HG03025 (cell line): ENCODE measurements at regions not wholly inside any gene's neighbourhood (a gene's known extent, or its start where the extent isn't known, plus 50 kb on each side); places are given as distances from the start of the nearest gene placed in this dataset.
A peak's percentile ranks its signal among the peaks of the same experiment; 100 is the strongest.

Experiments used
- ATAC-seq: cut with Tn5 transposase; IDR thresholded peaks from one replicate; pipeline ENCODE4 v1.9.1; 2021; ENCODE audit warnings: mild to moderate bottlenecking, moderate library complexity; ENCODE audit not compliant: unreplicated experiment, low FRiP score

DNA sequence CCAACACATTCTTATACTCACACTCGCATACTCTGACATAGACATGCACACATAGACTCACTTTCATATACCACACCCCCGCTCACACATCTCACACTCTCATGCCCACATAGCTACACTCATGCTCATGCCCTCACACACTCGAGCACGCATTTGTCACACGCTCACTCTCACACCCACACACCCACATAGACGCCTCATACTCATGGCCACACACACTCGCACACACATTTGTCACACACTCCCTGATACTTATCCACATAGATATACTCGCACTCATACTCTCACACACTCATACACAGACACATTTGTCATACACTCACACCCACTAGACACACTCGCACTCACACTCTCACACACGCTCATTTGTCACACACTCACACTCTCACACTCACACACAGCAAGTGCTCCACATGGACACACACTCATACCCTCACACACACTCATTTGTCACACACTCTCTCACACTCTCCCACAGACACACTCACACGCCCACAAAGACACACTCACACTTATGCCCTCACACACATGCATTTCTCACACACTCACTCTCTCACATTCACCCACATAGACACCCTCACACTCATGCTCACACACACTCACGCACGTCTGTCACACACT lies 50.9 kb downstream of the TNP1 start:
- ATAC-seq, result no peak

DNA sequence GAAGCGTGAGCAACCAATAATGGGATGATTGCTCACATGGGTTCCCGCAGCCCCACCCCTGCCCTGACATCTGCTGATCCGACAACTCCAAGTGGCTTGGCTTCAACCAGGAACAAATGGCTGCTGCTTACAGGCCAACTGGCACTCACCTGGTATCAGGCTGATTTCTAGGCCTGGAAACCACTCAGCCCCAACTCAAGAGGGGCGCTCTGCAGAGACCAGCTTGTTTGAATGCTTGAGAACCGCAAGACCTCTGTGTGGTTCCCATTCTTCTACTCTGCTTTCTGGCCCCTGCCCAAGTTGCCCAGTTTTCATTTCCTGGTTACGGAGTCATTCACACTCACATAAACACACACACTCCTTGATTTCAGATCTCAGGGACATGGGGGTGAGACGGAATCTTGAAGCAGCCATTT lies 52.0 kb downstream of the TNP1 start:
- ATAC-seq, result no peak

DNA sequence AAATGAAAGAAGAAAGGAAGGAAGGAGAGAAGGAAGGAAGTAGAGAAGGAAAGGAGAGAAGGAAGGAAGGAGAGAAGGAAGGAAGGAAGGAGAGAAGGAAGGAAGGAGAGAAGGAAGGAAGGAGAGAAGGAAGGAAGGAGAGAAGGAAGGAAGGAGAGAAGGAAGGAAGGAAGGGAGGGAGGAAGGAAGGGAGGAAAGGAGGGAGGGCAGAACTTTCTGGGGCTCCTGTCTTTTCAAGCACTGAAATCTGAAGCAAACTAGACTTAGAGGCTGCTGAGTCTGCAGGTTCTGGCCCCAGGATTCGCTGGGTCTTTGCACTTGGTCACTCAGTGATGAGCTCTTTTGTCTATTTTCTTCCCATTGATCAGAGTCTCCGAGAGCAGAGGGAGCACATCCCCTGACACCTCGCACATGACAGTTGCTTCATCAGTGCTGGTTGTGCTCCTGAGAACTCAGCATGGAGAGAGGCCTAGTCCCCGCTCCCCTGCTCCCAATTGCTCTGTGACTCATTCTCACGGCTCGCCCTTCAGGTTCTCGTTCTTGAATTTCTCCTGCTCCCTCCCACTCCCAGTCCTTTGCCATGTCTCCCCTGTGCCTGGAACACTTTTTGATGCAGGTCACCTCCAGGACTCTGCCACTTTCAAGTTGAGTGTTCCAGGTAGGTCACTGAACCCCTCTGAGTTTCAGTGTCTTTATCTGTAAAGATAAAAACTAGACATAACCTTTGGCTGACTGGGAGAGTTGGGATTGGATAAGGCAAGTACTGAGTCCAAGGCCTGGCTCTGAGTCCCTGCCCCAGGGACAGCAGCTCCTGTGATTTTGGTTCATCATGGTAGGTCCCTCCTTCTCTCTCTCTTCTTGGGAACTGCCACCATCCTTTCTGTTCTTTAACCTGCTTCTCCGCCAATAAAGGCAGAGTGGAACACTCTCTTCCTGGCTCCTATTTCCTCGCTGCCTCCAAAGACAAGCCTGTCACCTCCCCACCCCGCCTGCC lies 55.2 kb downstream of the TNP1 start:
- ATAC-seq, result no peak

DNA sequence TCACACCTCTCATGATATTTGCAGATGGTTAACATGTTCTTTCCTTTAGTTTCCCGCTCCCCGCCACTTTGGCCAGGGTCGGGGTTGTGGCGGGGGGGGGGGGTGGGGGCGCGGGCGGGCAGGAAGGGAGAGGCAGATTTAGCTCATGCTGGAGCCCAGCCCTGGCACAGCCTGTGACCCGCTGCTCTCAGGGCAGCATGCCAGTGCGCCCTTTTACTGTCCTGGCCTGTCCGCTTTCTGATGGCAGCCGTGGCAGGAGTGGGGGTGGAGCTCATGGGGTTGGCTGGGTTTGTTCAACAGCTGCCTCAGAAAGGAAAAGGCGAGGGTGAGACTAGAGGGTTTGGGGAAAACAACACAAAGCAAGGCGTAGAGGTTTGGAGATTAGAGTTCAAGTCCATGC lies 56.1 kb downstream of the TNP1 start:
- no peak for ATAC-seq

DNA sequence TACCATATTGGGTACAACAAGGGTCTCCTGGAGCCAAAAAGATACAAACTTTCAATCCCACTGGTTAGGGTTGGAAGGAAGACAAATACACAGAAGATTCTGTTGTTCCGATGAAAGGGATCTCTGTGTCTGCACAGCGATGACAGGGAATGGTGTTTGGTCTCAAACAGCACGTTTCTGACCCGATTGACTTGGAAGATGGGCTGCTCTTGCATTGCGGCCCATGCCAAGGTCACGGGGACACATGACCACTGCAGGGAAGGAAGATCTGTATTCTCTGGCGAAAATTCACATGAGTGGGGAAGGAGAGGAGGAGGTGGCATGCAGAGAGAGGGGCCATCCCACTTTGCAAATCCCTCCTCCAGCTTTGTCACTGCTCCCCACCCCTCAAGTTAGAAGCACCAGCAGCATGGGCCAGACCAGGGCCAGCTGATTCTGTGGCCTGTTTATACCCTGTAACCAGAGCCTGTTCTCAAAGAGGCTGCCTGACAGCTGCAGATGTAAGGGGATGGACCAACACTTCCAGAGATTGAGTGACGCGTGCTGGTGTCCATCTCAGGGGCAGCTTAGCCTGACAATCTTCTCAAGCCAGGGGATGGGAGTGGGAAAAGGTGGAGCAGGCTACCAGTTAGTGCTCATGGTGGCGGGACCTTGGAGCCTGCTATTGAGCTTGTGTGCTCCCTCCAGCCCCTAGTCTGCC lies 57.2 kb downstream of the TNP1 start:
- ATAC-seq, result no peak

DNA sequence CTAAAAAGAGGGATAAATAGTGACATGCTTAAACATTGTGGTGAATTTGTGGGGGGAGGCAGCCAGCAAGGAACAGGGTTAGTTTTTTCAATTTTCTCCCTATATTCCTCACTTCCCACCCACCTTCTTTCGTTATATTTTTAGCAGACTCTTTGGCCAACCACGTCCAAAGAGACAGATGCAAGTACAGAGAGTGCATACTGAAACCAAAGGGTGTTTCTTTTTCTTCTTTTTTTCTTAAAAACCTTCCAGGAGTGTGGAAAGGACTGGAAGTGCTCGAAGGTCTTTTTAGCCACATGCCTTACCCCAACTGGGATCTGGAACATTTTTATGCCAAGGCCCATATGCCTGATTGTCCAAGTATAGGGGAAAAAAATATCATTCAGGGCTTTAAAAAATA lies 59.0 kb downstream of the TNP1 start:
- ATAC-seq, result no peak

DNA sequence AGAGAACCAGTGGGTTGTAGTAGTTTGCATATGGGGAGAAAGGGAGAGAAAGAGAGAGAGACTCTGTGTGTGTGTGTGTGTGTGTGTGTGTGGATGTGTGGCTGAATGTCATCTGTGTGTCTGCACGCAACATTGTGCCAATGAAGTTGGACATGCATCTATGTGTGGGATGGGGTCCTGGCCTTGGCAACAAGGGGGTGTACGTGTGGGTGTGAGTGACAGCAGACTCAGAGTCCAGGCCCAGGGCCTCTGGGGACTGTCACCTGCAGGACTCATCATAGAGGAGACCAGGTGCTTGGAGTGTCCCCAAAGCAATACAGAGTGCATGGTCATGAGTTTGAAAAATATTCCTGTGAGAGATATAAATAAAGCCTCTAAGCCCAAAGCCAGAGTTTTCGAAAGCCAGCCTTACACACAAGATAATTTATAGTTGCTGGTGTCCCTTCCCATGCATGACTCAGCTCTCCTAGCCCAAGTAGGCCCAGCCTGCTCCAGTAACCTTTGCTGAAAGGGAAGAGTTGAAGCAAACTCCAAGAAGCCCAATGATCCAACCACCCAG lies 59.9 kb downstream of the TNP1 start:
- ATAC-seq, result no peak

DNA sequence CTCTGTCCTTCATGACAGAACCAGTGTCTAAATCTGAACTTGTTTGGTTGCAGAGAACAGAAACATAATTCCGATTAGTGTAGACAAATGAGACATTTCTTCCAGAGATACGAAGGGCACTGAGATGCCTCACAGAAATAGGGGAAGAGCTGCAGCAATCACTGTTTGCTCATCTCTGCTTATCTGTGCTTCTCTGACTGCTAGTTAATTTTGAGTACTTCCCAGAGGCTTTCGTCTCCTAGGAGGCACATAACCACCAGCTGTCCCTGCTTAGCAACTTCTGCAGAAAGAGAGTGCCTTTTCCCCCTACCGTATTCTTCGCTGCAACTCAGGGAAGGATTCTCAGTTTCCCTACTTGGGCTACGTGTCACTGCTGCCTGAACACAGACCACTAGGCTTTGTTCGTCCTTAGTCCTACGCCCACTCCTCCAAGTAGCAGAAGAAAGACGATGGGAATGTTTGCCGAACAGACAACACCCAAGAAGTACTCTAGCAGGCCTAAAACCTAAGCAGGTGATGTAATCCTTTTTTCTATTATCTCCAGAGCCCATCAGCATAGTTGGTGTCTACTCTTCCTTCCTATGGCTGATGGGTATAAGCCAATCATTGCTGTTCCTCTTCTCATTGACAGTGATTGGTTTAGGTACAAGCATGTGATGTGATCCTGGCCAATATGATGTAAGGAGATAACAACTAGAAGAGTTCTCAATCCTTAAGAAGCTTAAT lies 63.6 kb downstream of the TNP1 start:
- ATAC-seq, result no peak

DNA sequence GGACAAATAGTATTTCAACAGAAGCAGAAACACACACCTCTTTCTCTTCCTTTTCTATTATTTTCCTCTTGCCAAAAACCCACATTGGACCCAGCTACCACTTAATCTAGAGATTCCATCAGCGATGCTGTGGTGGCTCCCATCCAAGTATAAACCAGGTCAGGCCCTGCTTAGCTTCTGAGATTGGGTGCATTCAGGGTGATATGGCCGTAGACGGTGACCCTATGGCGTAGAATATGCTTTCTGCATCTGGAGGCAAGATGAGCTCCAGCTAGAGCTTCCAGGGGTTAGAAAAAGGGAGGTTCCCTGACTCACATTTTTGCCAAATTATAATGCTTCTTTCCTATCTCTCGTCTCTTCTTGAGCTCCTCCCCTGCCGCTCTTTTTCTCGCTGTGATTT lies 66.5 kb downstream of the TNP1 start:
- no peak for ATAC-seq

DNA sequence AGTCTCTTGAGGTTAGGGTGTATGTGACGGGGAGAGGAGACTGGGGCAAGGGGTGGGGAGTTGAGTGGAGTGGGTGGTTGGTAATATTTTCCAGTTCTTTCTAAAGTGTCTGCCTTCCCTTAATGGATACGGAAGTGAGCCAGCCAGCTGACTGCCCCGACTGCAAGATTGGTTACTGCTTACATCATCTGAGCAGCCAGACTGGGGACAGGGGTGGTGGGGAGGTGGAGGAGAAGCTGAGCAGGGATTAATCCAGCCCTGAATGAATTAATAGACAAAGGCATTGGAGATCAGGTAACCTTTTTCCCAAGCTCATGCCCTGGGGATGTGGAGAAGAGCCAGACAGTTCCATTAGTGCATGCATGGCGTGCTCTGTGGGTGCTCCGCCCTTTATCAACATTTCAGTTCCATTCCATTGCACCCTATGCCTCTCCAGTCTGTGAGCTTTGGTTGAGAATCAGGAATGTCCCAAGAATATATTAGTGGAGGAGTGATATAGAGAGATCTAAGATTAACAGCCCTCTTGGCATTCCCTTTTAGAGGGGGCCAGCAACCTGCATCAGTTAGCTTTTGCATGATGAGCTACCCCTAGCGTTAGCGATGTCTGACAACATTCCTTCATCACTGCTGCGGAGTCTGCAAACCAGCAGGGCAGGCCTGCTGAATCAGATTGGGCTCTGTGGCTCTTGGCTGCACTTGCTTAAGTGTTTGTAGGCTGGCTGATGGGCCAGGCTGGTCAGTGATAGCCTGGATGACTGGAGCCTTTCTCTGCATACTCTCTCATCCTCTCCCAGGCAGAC lies 67.4 kb downstream of the TNP1 start:
- ATAC-seq, result no peak

DNA sequence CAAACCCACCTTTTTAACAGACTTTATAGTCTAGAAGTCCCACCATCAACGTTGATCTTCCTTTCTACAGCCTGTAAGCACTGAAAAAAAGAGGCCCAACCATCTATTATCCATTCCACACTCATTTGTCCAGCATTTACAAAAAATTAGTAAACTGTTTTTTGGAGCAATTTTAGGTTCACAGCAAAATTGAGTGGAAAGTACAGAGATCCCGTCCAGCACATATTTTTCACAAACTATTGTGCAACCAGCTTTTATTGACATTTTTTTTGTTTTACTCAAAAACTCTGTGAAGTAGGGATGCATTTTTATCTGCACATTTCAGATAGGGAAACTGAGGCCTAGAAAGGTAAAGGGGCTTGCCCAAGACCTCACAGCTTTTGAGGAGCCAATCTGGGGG lies 68.6 kb downstream of the TNP1 start:
- ATAC-seq, result no peak

DNA sequence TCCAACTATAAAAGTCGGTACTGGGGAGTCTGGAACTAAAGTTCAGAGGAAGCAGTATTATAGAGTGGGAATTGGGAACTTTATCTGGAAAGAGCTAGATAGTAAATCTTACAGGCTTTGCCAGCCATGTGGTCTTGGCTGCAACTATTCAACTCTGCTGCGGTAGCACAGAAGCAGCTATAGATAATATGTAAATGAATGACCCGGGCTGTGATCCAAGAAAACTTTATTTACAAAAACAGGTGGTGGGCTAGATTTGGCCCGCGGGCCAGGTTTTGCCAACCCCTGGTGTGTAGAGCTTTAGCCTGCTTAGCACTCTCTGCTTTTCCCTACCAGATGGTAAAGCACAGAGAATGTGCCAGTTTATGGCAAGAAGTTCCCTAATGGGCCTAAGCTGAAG lies 70.8 kb downstream of the TNP1 start:
- ATAC-seq, result no peak

DNA sequence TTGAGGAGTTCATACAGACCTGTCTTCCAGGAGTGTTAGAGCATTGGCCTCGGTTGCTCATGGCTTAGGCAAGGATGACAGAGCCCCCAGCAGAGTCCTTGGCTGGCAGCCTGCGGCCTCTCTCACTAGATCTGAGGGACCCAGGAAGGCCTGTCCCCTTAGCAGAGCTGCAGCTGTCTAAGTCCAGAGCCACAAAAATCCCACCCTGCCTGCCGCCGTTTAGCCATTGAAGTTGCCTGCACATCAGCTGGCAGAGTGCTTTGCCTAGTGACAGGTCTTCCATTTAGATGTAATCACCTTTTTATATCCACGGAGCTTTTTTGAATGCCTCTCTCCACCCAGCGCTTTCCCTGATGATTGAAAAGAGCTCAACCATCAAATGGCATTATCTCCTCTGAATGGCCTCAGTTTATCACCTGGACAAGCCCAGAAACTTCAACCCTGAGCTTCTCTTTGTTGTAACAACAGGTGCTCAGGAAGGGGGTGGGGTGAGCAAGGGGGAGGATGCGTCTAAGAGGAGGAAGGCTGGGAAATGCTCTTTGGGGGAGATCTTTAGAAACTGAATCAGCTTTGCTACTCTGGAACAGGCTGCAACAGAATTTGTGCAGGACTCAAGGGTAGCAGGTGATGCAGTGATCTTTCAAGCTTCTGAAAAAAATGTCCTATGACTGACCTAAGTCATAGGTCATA lies 71.9 kb downstream of the TNP1 start:
- ATAC-seq, result no peak

DNA sequence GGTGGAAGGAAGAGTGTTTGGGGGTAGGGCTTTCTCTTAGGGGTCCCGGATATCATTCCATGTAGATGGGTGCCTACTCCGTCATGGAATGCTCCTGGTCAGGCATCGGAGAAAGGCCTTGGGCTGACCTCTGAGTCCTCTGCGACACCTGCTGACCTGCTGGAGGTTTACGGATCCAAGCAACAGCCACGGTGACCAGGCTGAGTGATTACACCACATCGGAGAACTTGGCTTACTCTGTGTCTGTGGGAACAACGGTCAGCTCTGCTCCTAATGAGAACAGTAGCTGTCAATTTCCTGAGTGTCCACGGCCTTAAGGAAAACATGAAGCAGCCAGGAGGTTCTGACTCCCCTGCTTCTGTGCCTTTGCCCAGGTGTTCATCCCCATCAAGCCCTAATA lies 73.2 kb downstream of the TNP1 start:
- ATAC-seq, result no peak

DNA sequence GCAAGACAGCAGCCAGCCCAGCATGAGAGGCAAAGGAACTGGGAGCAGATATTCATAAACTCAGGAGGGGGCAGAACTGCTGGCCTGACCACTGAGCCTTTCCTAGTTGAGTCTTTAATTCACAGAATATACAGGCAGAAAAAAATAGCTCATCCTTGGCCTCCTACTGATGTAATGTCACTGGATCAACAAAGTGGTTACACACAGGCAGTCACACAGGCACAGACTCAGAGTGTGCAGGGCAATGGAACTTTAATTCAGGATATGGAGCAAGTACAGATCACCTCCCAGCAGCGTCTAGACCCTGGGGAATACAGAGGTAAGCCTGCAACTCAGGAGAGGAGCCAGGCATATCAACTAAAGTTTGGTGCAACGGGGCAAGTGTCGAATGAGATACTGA lies 75.4 kb downstream of the TNP1 start:
- ATAC-seq, result no peak

DNA sequence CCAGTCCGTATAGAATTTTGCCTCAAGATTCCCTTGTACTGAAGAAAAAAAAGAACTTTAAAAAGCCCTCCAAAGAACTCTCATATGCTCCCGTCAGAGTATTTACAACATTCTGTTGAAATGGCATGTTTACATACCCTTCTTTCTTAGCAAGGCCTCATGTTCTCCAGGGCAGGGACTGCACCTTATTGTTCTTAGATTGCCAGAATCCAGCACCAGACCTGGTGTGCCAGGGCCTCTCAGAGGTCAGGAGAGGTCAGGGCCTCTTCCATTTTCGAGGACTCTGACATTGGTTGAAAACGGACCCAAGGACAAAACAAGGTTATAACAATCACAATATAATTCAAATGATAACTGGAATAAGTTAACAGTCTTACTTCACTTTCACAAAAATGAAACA lies 78.2 kb downstream of the TNP1 start:
- no peak for ATAC-seq

DNA sequence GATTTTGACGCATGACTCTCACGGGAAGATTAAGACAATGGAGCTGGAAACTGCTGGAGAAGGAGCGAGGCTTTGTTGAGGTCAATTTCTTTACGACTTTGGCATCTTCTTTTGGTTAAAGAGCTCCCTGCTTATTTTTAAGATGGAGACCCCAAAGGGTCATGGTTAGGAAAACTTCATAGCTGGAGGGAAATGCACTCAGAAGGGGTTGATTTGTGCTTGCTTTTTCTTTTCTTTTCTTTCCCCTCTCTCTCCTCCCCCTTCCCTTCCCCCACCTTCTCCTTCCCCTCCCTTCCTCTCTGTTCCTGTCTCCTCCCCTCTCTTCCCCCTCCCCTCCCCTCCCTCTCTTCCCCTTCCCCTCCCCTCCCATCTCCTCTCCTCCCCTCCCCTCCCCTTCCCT lies 79.0 kb downstream of the TNP1 start:
- no peak for ATAC-seq

DNA sequence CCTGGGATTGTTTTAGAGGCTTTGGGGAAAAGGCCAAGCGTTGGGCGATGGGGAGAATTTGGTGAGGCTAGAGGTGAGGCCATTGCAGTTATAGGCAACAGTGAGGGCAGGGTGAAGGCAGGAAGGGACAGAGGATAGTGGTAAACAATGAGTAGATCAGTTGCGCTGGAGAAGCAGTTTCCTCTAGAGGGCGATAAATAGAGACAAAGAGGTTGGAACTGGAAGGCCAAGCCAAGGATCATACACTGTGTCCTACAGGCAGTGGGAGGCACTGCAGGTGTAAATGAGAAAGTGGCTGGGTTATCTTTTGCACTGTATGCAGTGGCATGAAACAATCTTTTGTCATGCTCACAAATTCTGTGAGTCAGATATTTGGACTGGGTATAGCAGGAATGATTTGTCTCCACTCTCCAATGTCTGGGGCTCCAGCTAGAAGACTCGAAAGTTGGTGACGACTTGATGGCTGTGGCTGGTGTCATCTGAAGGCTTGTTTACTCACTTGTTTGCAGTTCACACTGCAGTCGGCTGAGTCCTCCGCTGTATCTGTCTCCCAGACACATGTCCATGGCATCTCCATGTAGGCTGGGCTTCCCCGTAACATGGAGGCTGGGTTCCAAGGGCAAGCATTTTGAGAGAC lies 82.1 kb downstream of the TNP1 start:
- ATAC-seq, result peak; percentile 92
